Stomach (tissue), 4 donors: ENCODE measurements at regions not wholly inside any gene's neighbourhood (a gene's known extent, or its start where the extent isn't known, plus 50 kb on each side); places are given as distances from the start of the nearest gene placed in this dataset.

Source experiments
- POLR2A ChIP-seq, 4 donors: fragments of 450-650 bp; IDR thresholded peaks; one replicate each; pipeline ENCODE4 v1.6.1; 2016; ENCODE audit warnings: antibody characterized with exemption in 4 of 4, control low read depth in 2 of 4, mild to moderate bottlenecking in 1 of 4, moderate library complexity in 1 of 4
- TF ChIP-seq, protein P1 (sequence below), 7 experiments: fragments of 450-650 bp in 4 of 7; fragments of 200-600 bp in 3 of 7; sonication (generic) in 3 of 7; IDR thresholded peaks; one replicate each; pipeline ENCODE4 v1.5.1; 2016 to 2019; ENCODE audit warnings: antibody characterized with exemption in 7 of 7, control low read depth in 2 of 7, mild to moderate bottlenecking in 1 of 7

DNA sequence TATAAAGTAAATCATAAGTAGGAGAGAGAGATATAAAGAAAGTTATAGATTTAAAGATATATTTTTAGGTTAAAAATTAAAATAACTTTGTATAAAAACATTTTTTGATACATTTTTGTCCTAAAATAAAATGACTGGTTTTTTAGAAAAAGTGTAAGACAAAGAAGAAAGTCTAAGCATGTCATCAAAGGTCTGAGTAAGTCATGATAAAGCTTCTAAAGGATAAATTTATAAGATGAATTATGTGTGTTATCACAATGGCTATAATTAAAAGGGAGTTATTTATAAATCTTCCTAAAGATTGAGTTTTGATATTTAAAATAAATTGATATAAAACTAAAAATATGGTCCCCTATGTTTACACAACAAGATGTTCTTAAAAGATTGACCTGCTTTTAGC lies 370.9 kb downstream of the PTPRU start:
- TF ChIP-seq, protein P1, sequence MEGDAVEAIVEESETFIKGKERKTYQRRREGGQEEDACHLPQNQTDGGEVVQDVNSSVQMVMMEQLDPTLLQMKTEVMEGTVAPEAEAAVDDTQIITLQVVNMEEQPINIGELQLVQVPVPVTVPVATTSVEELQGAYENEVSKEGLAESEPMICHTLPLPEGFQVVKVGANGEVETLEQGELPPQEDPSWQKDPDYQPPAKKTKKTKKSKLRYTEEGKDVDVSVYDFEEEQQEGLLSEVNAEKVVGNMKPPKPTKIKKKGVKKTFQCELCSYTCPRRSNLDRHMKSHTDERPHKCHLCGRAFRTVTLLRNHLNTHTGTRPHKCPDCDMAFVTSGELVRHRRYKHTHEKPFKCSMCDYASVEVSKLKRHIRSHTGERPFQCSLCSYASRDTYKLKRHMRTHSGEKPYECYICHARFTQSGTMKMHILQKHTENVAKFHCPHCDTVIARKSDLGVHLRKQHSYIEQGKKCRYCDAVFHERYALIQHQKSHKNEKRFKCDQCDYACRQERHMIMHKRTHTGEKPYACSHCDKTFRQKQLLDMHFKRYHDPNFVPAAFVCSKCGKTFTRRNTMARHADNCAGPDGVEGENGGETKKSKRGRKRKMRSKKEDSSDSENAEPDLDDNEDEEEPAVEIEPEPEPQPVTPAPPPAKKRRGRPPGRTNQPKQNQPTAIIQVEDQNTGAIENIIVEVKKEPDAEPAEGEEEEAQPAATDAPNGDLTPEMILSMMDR (IDR thresholded peaks at IDR 0.05) = no peak
- TF ChIP-seq POLR2A (IDR thresholded peaks at IDR 0.05) = no peak
